ENCODE measurements at regions not wholly inside any gene's neighbourhood (a gene's known extent, or its start where the extent isn't known, plus 50 kb on each side); places are given as distances from the start of the nearest gene placed in this dataset.

GRCh38 chr17:13372432-13372831 lies 229.3 kb downstream of the HS3ST3A1 start:
- no peak for DNase-seq (ENCODE audit: low read depth, low spot score)
- Histone ChIP-seq H3K9me3 (replicated peaks; ENCODE audit: control insufficient read depth, insufficient read depth, low read length) (peaks cover 7% of the 10 kb centered on the region), H3K27me3 (ENCODE audit: control insufficient read depth in 2 of 2, insufficient read depth in 2 of 2, low read length in 2 of 2) (no peaks in the 10 kb centered on the region), H3K36me3 (ENCODE audit: control insufficient read depth in 2 of 2, extremely low read depth in 1 of 2, insufficient read depth in 2 of 2, low read length in 2 of 2) (no peaks in the 10 kb centered on the region), H3K4me2 (ENCODE audit: insufficient read depth, low read length) (no peak overlapping the region), H3K4me1 (ENCODE audit: control insufficient read depth, extremely low read depth, insufficient read depth, low read length) (no peaks in the 10 kb centered on the region), H3K27ac (ENCODE audit: insufficient read depth, low read depth, low read length) (no peak overlapping the region), H3K79me2 (ENCODE audit: control insufficient read depth, insufficient read depth, low read length) (no peaks in the 10 kb centered on the region), H3K4me3 (replicated peaks in 1 of 3; ENCODE audit: insufficient read depth in 1 of 3, low read depth in 1 of 3, low read length in 3 of 3) (no peak overlapping the region), H2AFZ (ENCODE audit: low read depth, low read length) (no peak overlapping the region), H3K9ac (replicated peaks; ENCODE audit: extremely low read depth, insufficient read depth, low read length) (no peak overlapping the region), H4K20me1 (replicated peaks; ENCODE audit: control insufficient read depth, extremely low read depth, insufficient read depth, low read length) (no peaks in the 10 kb centered on the region), H3K9me1 (replicated peaks; ENCODE audit: control insufficient read depth, extremely low read depth, insufficient read depth, low read length) (no peaks in the 10 kb centered on the region)
- dilution Hi-C loops (cut with MboI; ENCODE audit: extremely low pct_ligation_motif_present, low sequenced_read_pairs) (no loop called here), intact Hi-C loops (cut with micrococcal nuclease) (no loop called here)
- POLR2A ChIA-PET: no interaction called here
- FAIRE-seq: no peak
- CTCF ChIA-PET: no interaction called here
- TF ChIP-seq EZH2 (IDR thresholded peaks at IDR 0.05; ENCODE audit: borderline replicate concordance, low read depth, low read length, severe bottlenecking) (no peak), MAX (IDR thresholded peaks at IDR 0.05; ENCODE audit: insufficient read depth, insufficient read length) (no peak), FOS (IDR thresholded peaks at IDR 0.05; ENCODE audit: borderline replicate concordance, insufficient read depth, low read length) (no peak), POLR2A (IDR thresholded peaks at IDR 0.05; ENCODE audit: low read depth, low read length) (no peak), MYC (IDR thresholded peaks at IDR 0.05; ENCODE audit: low read depth, low read length) (no peak), GATA2 (IDR thresholded peaks at IDR 0.05; ENCODE audit: insufficient read depth, insufficient read length, low read depth, low read length) (no peak), JUN (IDR thresholded peaks at IDR 0.05; ENCODE audit: borderline replicate concordance, insufficient read depth, insufficient read length, low read depth) (no peak), POLR2AphosphoS5 (IDR thresholded peaks at IDR 0.05; ENCODE audit: insufficient read depth, low read depth, low read length) (no peak)
- TF ChIP-seq, protein P1, sequence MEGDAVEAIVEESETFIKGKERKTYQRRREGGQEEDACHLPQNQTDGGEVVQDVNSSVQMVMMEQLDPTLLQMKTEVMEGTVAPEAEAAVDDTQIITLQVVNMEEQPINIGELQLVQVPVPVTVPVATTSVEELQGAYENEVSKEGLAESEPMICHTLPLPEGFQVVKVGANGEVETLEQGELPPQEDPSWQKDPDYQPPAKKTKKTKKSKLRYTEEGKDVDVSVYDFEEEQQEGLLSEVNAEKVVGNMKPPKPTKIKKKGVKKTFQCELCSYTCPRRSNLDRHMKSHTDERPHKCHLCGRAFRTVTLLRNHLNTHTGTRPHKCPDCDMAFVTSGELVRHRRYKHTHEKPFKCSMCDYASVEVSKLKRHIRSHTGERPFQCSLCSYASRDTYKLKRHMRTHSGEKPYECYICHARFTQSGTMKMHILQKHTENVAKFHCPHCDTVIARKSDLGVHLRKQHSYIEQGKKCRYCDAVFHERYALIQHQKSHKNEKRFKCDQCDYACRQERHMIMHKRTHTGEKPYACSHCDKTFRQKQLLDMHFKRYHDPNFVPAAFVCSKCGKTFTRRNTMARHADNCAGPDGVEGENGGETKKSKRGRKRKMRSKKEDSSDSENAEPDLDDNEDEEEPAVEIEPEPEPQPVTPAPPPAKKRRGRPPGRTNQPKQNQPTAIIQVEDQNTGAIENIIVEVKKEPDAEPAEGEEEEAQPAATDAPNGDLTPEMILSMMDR (IDR thresholded peaks at IDR 0.05; ENCODE audit: extremely low read depth in 1 of 2, insufficient read depth in 1 of 2, low read depth in 1 of 2, low read length in 2 of 2): no peak
- BruUV-seq (replicated peaks): no TSS peak

Measured in endothelial cell of umbilical vein (primary cell).